Mucosa of descending colon (tissue), 3 donors: ENCODE measurements at regions not wholly inside any gene's neighbourhood (a gene's known extent, or its start where the extent isn't known, plus 50 kb on each side); places are given as distances from the start of the nearest gene placed in this dataset.

Source experiments
- ATAC-seq: fragments of 200-7000 bp; cut with Tn5 transposase; one replicate; pipeline ENCODE4 v1.9.1; 2020; ENCODE audit warnings: mild to moderate bottlenecking, moderate library complexity
- DNase-seq, 3 donors: peaks; one replicate each; pipeline ENCODE4 v3.0.0-alpha.2; 2020
- H3K36me3 ChIP-seq: fragments of 200-600 bp; one replicate; pipeline ENCODE4 v1.8.0; 2021; ENCODE audit warnings: low read depth, mild to moderate bottlenecking
- H3K4me1 ChIP-seq: fragments of 200-600 bp; one replicate; pipeline ENCODE4 v1.8.0; 2021; ENCODE audit warnings: low read depth, mild to moderate bottlenecking
- H3K4me3 ChIP-seq: fragments of 200-600 bp; one replicate; pipeline ENCODE4 v1.8.0; 2021; ENCODE audit warnings: mild to moderate bottlenecking
- H3K9me3 ChIP-seq: fragments of 200-600 bp; one replicate; pipeline ENCODE4 v1.8.0; 2021; ENCODE audit warnings: mild to moderate bottlenecking
- intact Hi-C, 2 donors: fragments of 100-400 bp; cut with DNase I in 1 of 2; cut with micrococcal nuclease in 1 of 2; formaldehyde crosslinking; loops; one replicate each; pipeline versions ENCODE4 v1.11.0 to v1.11.1; 2022; cut with DNase I, micrococcal nuclease
- TF ChIP-seq, protein P1 (sequence below): fragments of 200-600 bp; IDR thresholded peaks from one replicate; pipeline ENCODE4 v1.8.0; 2022; ENCODE audit warnings: antibody characterized with exemption, mild to moderate bottlenecking
- donor health status: DM: no; HTN: no; CAD: no; lungs with moderate emphysema.
- donor health status: DM: no; HTN: no; CAD: no.
- donor health status: DM: no; HTN: yes; CAD: no.

DNA sequence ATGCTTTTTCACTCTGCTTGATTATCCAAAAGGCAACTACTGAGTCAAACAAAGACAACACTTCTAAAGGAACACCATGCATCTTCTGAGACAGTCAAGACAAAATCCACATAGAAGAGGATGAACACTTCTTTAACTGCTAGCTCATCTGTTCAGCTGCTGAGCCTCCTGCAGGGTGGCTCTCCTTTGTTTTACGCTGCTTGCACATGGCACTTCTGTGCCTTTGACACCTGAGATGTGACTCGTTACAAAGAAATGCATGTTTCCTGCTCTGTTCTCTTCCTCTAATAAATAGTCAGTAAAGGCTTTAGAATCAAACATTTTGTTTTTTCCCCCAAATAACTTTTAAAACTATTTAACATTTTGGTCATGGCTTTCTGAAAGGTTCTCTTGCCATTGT, 1129.4 kb downstream of the TDRD15 start:
- Histone ChIP-seq H3K4me1 (no peaks in the 10 kb centered on the region), H3K9me3 (no peaks in the 10 kb centered on the region), H3K4me3 (no peak overlapping the region), H3K36me3 (no peaks in the 10 kb centered on the region)
- TF ChIP-seq, protein P1, sequence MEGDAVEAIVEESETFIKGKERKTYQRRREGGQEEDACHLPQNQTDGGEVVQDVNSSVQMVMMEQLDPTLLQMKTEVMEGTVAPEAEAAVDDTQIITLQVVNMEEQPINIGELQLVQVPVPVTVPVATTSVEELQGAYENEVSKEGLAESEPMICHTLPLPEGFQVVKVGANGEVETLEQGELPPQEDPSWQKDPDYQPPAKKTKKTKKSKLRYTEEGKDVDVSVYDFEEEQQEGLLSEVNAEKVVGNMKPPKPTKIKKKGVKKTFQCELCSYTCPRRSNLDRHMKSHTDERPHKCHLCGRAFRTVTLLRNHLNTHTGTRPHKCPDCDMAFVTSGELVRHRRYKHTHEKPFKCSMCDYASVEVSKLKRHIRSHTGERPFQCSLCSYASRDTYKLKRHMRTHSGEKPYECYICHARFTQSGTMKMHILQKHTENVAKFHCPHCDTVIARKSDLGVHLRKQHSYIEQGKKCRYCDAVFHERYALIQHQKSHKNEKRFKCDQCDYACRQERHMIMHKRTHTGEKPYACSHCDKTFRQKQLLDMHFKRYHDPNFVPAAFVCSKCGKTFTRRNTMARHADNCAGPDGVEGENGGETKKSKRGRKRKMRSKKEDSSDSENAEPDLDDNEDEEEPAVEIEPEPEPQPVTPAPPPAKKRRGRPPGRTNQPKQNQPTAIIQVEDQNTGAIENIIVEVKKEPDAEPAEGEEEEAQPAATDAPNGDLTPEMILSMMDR = no peak
- ATAC-seq (no peak), DNase-seq (no peak)
- intact Hi-C loops = no loop called here

GRCh38 chr2:22261165-22261564, 1123.8 kb upstream of the KLHL29 start:
- no peak for ATAC-seq
- no peaks in the 10 kb centered on the region for H3K36me3 ChIP-seq
- no peak overlapping the region for H3K4me3 ChIP-seq
- H3K9me3 ChIP-seq = no peaks in the 10 kb centered on the region
- TF ChIP-seq, protein P1 = no peak
- intact Hi-C loops = no loop called here
- no peaks in the 10 kb centered on the region for H3K4me1 ChIP-seq
- no peak for DNase-seq

GRCh38 chr2:22270341-22270740, 1114.6 kb upstream of the KLHL29 start:
- H3K36me3 ChIP-seq = no peaks in the 10 kb centered on the region
- no peak overlapping the region for H3K4me3 ChIP-seq
- TF ChIP-seq, protein P1 = no peak
- H3K4me1 ChIP-seq = no peaks in the 10 kb centered on the region
- ATAC-seq (no peak), DNase-seq (no peak)
- intact Hi-C loops = no loop called here
- H3K9me3 ChIP-seq = peaks cover 4% of the 10 kb centered on the region

- no peak for DNase-seq
- no peak for ATAC-seq
- TF ChIP-seq, protein P1 = no peak
Measured at GRCh38 chr2:22273853-22274252, 1111.1 kb upstream of the KLHL29 start.

GRCh38 chr2:22274661-22275060, 1110.3 kb upstream of the KLHL29 start:
- intact Hi-C loops = no loop called here
- H3K36me3 ChIP-seq = no peaks in the 10 kb centered on the region
- peaks cover 4% of the 10 kb centered on the region for H3K9me3 ChIP-seq
- DNase-seq = no peak
- no peaks in the 10 kb centered on the region for H3K4me1 ChIP-seq
- TF ChIP-seq, protein P1 = no peak
- no peak for ATAC-seq
- no peak overlapping the region for H3K4me3 ChIP-seq

More at GRCh38 chr2:22273853-22274252, 1111.1 kb upstream of the KLHL29 start:
- H3K36me3 ChIP-seq = no peaks in the 10 kb centered on the region
- H3K4me3 ChIP-seq = no peak overlapping the region
- intact Hi-C loops = no loop called here
- H3K4me1 ChIP-seq = no peaks in the 10 kb centered on the region
- peaks cover 4% of the 10 kb centered on the region for H3K9me3 ChIP-seq

GRCh38 chr2:22276696-22277095, 1108.3 kb upstream of the KLHL29 start:
- Histone ChIP-seq H3K9me3 (no peaks in the 10 kb centered on the region), H3K4me3 (no peak overlapping the region), H3K4me1 (no peaks in the 10 kb centered on the region), H3K36me3 (no peaks in the 10 kb centered on the region)
- DNase-seq (no peak), ATAC-seq (no peak)
- intact Hi-C loops = no loop called here
- TF ChIP-seq, protein P1 = no peak
